Esophagus squamous epithelium (tissue), 5 donors: ENCODE measurements at regions not wholly inside any gene's neighbourhood (a gene's known extent, or its start where the extent isn't known, plus 50 kb on each side); places are given as distances from the start of the nearest gene placed in this dataset.

ENCODE experiments used
- DNase-seq: peaks from one replicate; lab custom pipeline; 2025; lab: John Stamatoyannopoulos, UW
- H3K27ac ChIP-seq, 4 donors: fragments of 200-600 bp; sonication (generic); one replicate each; pipeline ENCODE4 v1.5.1; 2016 to 2019; ENCODE audit warnings: mild to moderate bottlenecking in 1 of 4
- H3K27me3 ChIP-seq, 4 donors: fragments of 200-600 bp; sonication (generic); 1 replicate in 3 of 4; 2 replicates in 1 of 4; pipeline versions ENCODE4 v1.5.1 to v1.6.0; 2017 to 2021; ENCODE audit warnings: antibody characterized with exemption in 1 of 4
- H3K36me3 ChIP-seq, 3 donors: fragments of 200-600 bp; sonication (generic); one replicate each; pipeline ENCODE4 v1.5.1; 2016 to 2019
- H3K4me1 ChIP-seq, 3 donors: fragments of 200-600 bp; sonication (generic); one replicate each; pipeline ENCODE4 v1.5.1; 2017 to 2019
- H3K4me3 ChIP-seq, 4 donors: fragments of 200-600 bp; sonication (generic); 1 replicate in 3 of 4; 2 replicates in 1 of 4; pipeline ENCODE4 v1.5.1; 2016 to 2019; ENCODE audit warnings: mild to moderate bottlenecking in 2 of 4, moderate library complexity in 1 of 4
- H3K9me3 ChIP-seq, 3 donors: fragments of 200-600 bp; sonication (generic); one replicate each; pipeline ENCODE4 v1.5.1; 2016 to 2019
- POLR2A ChIP-seq, 4 donors: fragments of 450-650 bp; IDR thresholded peaks; one replicate each; pipeline ENCODE4 v1.6.1; 2017; ENCODE audit warnings: antibody characterized with exemption in 4 of 4, mild to moderate bottlenecking in 4 of 4, moderate library complexity in 3 of 4
- WGBS, 2 donors: methylation state at CpG; one replicate each; pipeline ENCODE4 v1.1.5; 2018; 5-methylcytosine and 5-hydroxymethylcytosine counted together
- intact Hi-C: fragments of 100-400 bp; cut with DNase I; formaldehyde crosslinking; loops from one replicate; pipeline ENCODE4 v1.15.0; 2022
- TF ChIP-seq, protein P1 (sequence below), 6 experiments: fragments of 450-650 bp in 4 of 6; fragments of 200-600 bp in 2 of 6; sonication (generic) in 2 of 6; IDR thresholded peaks; one replicate each; pipeline ENCODE4 v1.5.1; 2016 to 2019; ENCODE audit warnings: antibody characterized with exemption in 6 of 6, mild to moderate bottlenecking in 4 of 6, moderate library complexity in 4 of 6
- donor health status: DM: yes; HTN: yes; CAD: no.

DNA sequence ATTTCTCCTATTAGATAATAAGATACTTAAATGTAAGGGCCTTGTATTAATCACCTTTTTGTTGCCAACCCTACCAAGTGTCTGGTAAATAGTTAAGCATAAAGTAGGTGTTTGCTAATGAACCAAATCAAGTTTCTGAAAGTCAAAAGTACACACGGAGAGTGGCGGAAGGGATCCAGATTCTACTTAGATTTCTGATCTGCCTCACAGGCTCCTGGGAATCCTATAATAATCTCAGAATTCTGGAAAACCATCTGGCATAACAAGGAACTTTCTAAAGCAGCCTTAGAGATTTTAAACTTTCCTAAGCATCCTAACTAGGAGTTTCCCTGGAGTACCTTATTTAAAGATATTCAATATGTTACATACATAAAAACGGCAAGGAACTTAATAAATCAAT, 363.2 kb upstream of the SMC2 start:
- no peaks in the 10 kb centered on the region for H3K27me3 ChIP-seq
- no peak overlapping the region for H3K27ac ChIP-seq
- H3K4me3 ChIP-seq: no peak overlapping the region
- 64 to 66% methylated on average over 3 of the region's 3 CpGs for WGBS, 2 donors
- no peaks in the 10 kb centered on the region for H3K4me1 ChIP-seq
- no peak for TF ChIP-seq POLR2A (IDR thresholded peaks at IDR 0.05)
- TF ChIP-seq, protein P1, sequence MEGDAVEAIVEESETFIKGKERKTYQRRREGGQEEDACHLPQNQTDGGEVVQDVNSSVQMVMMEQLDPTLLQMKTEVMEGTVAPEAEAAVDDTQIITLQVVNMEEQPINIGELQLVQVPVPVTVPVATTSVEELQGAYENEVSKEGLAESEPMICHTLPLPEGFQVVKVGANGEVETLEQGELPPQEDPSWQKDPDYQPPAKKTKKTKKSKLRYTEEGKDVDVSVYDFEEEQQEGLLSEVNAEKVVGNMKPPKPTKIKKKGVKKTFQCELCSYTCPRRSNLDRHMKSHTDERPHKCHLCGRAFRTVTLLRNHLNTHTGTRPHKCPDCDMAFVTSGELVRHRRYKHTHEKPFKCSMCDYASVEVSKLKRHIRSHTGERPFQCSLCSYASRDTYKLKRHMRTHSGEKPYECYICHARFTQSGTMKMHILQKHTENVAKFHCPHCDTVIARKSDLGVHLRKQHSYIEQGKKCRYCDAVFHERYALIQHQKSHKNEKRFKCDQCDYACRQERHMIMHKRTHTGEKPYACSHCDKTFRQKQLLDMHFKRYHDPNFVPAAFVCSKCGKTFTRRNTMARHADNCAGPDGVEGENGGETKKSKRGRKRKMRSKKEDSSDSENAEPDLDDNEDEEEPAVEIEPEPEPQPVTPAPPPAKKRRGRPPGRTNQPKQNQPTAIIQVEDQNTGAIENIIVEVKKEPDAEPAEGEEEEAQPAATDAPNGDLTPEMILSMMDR (IDR thresholded peaks at IDR 0.05): no peak
- no peaks in the 10 kb centered on the region for H3K9me3 ChIP-seq
- no peaks in the 10 kb centered on the region for H3K36me3 ChIP-seq
- intact Hi-C loops: no loop called here
- no peak for DNase-seq

DNA sequence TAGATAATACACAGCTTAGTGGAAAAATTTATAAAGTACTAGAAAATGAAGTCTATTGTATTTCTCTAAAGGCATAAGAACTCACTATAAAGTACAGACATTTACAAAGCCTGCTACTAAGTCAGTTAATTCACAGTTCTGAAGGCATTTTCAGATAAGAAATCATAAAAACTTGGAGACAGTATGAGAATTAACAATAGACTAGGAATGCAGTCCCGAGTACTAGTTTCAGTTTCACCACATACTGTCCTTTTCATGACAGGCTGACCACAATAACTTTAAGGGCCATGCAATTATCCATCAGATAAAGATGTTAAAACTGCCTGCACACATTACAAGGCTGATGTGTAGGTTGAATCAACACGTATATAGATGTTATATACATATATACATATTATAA, 362.6 kb upstream of the SMC2 start:
- intact Hi-C loops: no loop called here
- TF ChIP-seq POLR2A (IDR thresholded peaks at IDR 0.05): no peak
- TF ChIP-seq, protein P1 (IDR thresholded peaks at IDR 0.05): no peak
- WGBS, 2 donors: 30 to 40% methylated on average over 2 of the region's 2 CpGs

DNA sequence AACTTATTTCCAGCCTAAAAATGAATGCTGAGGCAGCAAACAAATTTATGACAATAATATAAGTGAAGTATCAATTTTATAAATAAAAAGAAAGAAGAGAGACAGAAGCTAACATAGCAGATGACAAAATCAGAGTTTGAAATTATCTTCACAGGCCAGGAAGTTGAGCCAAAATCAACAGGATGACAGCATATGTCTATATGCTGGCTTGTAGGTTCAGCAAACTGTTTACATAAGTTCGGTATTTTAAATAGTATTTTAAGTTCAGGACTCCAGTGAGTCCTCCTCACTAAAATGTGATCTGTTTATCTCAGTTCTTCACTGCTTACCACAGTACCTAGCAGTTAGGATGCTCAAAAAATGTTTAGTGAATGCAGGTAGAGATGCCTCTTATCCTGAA, 359.6 kb upstream of the SMC2 start:
- no peak for DNase-seq
- H3K4me1 ChIP-seq: no peaks in the 10 kb centered on the region
- no peak overlapping the region for H3K4me3 ChIP-seq
- intact Hi-C loops: no loop called here
- WGBS, 2 donors: 24 to 35% methylated on average over 1 of the region's 1 CpG
- no peaks in the 10 kb centered on the region for H3K27me3 ChIP-seq
- no peaks in the 10 kb centered on the region for H3K9me3 ChIP-seq
- no peak for TF ChIP-seq POLR2A (IDR thresholded peaks at IDR 0.05)
- TF ChIP-seq, protein P1 (IDR thresholded peaks at IDR 0.05): no peak
- H3K36me3 ChIP-seq: no peaks in the 10 kb centered on the region
- no peak overlapping the region for H3K27ac ChIP-seq

More for the DNA sequence above, 362.6 kb upstream of the SMC2 start:
- Histone ChIP-seq H3K27me3 (no peaks in the 10 kb centered on the region), H3K36me3 (no peaks in the 10 kb centered on the region), H3K9me3 (no peaks in the 10 kb centered on the region), H3K27ac (no peak overlapping the region), H3K4me3 (no peak overlapping the region), H3K4me1 (no peaks in the 10 kb centered on the region)
- no peak for DNase-seq

DNA sequence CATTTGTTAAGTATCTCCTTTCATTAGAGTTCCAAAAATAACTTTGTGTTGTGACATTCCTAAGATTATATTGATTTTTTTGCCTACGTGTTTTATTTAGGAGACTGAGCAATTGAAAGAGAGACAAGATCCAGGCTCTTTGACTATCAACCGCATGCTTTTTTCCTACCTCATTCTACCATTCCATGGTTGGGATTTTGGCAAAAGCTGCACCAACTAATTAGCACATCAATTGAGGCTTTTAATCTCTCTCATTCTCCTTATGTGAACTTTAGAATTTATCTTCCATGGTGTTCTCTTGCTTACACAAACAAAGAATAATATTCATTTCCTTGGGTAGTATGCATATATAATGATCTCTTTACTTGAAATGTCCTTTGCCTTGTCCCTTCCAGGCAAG, 338.7 kb upstream of the SMC2 start:
- no peak overlapping the region for H3K27ac ChIP-seq
- 26 to 38% methylated on average over 2 of the region's 2 CpGs for WGBS, 2 donors
- H3K27me3 ChIP-seq: no peaks in the 10 kb centered on the region
- H3K4me1 ChIP-seq: peaks cover 0 to 15% (median 13%) of the 10 kb centered on the region in 3 donors
- H3K4me3 ChIP-seq: no peak overlapping the region
- TF ChIP-seq POLR2A (IDR thresholded peaks at IDR 0.05): no peak
- TF ChIP-seq, protein P1 (IDR thresholded peaks at IDR 0.05): no peak
- H3K9me3 ChIP-seq: no peaks in the 10 kb centered on the region
- intact Hi-C loops: no loop called here
- DNase-seq: no peak
- no peaks in the 10 kb centered on the region for H3K36me3 ChIP-seq

DNA sequence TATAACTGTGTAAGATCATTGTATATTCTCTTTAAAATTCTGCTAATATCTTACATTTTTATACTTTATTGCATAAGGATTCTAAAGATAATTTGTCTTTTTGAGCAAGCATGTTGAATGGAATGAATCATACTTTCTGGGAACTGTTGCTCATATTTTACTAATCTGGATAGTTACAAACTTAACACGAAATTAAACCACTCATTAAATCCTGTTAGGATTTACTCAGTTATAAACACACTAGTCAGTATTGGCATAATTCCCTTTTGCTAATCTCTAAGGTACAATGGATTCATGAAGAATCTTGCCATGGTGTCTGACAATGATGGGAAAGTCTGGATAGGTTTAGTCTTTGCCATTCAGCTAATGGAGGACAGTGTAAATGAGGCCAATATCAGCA, 338.1 kb upstream of the SMC2 start:
- 10 to 25% methylated on average over 1 of the region's 1 CpG for WGBS, 2 donors
- no peaks in the 10 kb centered on the region for H3K9me3 ChIP-seq
- H3K27ac ChIP-seq: no peak overlapping the region
- H3K27me3 ChIP-seq: no peaks in the 10 kb centered on the region
- no peak for TF ChIP-seq POLR2A (IDR thresholded peaks at IDR 0.05)
- TF ChIP-seq, protein P1 (IDR thresholded peaks at IDR 0.05): no peak
- DNase-seq: no peak
- peaks cover 0 to 15% (median 13%) of the 10 kb centered on the region in 3 donors for H3K4me1 ChIP-seq
- intact Hi-C loops: no loop called here
- H3K4me3 ChIP-seq: no peak overlapping the region
- no peaks in the 10 kb centered on the region for H3K36me3 ChIP-seq
